Ishikawa (cell line): ENCODE measurements at regions not wholly inside any gene's neighbourhood (a gene's known extent, or its start where the extent isn't known, plus 50 kb on each side); places are given as distances from the start of the nearest gene placed in this dataset.

ENCODE experiments used
- CEBPB ChIP-seq: IDR thresholded peaks from 2 replicates; pipeline ENCODE4 v1.6.1; 2012
- CREB1 ChIP-seq: IDR thresholded peaks from 2 replicates; pipeline ENCODE4 v1.6.1; 2012; ENCODE audit warnings: low read depth
- EGR1 ChIP-seq: IDR thresholded peaks from 2 replicates; pipeline ENCODE4 v1.6.1; 2012
- EP300 ChIP-seq: IDR thresholded peaks from 2 replicates; pipeline ENCODE4 v1.6.1; 2012; ENCODE audit warnings: borderline replicate concordance
- FOXM1 ChIP-seq: IDR thresholded peaks from 2 replicates; pipeline ENCODE4 v1.6.1; 2012; ENCODE audit warnings: low read depth, borderline replicate concordance
- MAX ChIP-seq: IDR thresholded peaks from 2 replicates; pipeline ENCODE4 v1.6.1; 2012
- NFIC ChIP-seq: IDR thresholded peaks from 2 replicates; pipeline ENCODE4 v1.6.1; 2012
- RAD21 ChIP-seq: IDR thresholded peaks from 2 replicates; pipeline ENCODE4 v1.6.1; 2012; ENCODE audit warnings: low read depth
- REST ChIP-seq: IDR thresholded peaks from 2 replicates; pipeline ENCODE4 v1.6.1; 2012; ENCODE audit warnings: low read depth, mild to moderate bottlenecking
- TAF1 ChIP-seq: IDR thresholded peaks from 2 replicates; pipeline ENCODE4 v1.6.1; 2012; ENCODE audit warnings: low read depth, mild to moderate bottlenecking
- TEAD4 ChIP-seq: IDR thresholded peaks from 2 replicates; pipeline ENCODE4 v1.6.1; 2012
- USF1 ChIP-seq: IDR thresholded peaks from 2 replicates; pipeline ENCODE4 v1.6.1; 2012
- YY1 ChIP-seq: IDR thresholded peaks from 2 replicates; pipeline ENCODE4 v1.6.1; 2012; ENCODE audit warnings: low read depth
- ZBTB7A ChIP-seq: IDR thresholded peaks from 2 replicates; pipeline ENCODE4 v1.6.1; 2012; ENCODE audit warnings: low read depth

GRCh38 chr3:176807938-176808337, 389.3 kb downstream of the TBL1XR1 start:
- no peak for TF ChIP-seq RAD21
- TF ChIP-seq CEBPB = no peak
- TF ChIP-seq TAF1 = no peak
- no peak for TF ChIP-seq FOXM1
- no peak for TF ChIP-seq EGR1
- no peak for TF ChIP-seq USF1
- no peak for TF ChIP-seq REST
- no peak for TF ChIP-seq CREB1
- no peak for TF ChIP-seq EP300
- TF ChIP-seq NFIC = no peak
- no peak for TF ChIP-seq MAX
- no peak for TF ChIP-seq YY1
- TF ChIP-seq TEAD4 = no peak
- TF ChIP-seq ZBTB7A = no peak
